Uterus (tissue), 2 donors: ENCODE measurements at regions not wholly inside any gene's neighbourhood (a gene's known extent, or its start where the extent isn't known, plus 50 kb on each side); places are given as distances from the start of the nearest gene placed in this dataset.

Experiments used
- POLR2A ChIP-seq, 2 donors: fragments of 450-650 bp; IDR thresholded peaks; one replicate each; pipeline ENCODE4 v1.6.1; 2016; ENCODE audit warnings: antibody characterized with exemption in 2 of 2, mild to moderate bottlenecking in 1 of 2, moderate library complexity in 1 of 2
- TF ChIP-seq, protein P1 (sequence below), 4 experiments: fragments of 200-600 bp in 2 of 4; fragments of 450-650 bp in 2 of 4; sonication (generic) in 2 of 4; IDR thresholded peaks; one replicate each; pipeline ENCODE4 v1.5.1; 2016 to 2019; ENCODE audit warnings: antibody characterized with exemption in 4 of 4, mild to moderate bottlenecking in 2 of 4, moderate library complexity in 1 of 4

DNA sequence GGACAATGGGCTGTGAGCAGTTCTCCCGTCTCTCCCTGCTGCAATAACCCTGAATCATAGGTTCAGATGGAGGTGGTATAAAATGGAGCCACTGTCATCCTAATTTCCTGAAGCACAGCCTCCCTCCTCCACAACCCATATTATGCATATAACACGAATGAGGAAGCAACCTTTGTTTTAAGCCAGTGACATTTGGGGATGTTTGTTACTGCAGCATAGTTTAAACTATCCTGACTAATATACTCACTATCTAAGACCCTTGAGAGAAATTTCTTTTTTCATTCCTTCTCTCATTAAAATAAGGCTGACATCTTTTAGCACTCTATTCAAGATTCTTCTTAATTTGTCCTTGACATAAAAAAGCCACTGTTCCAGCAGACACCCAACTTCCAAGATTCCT is 413.4 kb downstream of the SOX9 start:
- TF ChIP-seq, protein P1, sequence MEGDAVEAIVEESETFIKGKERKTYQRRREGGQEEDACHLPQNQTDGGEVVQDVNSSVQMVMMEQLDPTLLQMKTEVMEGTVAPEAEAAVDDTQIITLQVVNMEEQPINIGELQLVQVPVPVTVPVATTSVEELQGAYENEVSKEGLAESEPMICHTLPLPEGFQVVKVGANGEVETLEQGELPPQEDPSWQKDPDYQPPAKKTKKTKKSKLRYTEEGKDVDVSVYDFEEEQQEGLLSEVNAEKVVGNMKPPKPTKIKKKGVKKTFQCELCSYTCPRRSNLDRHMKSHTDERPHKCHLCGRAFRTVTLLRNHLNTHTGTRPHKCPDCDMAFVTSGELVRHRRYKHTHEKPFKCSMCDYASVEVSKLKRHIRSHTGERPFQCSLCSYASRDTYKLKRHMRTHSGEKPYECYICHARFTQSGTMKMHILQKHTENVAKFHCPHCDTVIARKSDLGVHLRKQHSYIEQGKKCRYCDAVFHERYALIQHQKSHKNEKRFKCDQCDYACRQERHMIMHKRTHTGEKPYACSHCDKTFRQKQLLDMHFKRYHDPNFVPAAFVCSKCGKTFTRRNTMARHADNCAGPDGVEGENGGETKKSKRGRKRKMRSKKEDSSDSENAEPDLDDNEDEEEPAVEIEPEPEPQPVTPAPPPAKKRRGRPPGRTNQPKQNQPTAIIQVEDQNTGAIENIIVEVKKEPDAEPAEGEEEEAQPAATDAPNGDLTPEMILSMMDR (IDR thresholded peaks at IDR 0.05), result no peak
- no peak for TF ChIP-seq POLR2A (IDR thresholded peaks at IDR 0.05)
